ENCODE measurements at regions not wholly inside any gene's neighbourhood (a gene's known extent, or its start where the extent isn't known, plus 50 kb on each side); places are given as distances from the start of the nearest gene placed in this dataset.

GRCh38 chr10:84824525-84824924, 496.1 kb downstream of the CCSER2 start:
- no peak for TF ChIP-seq CTCF (conservative IDR thresholded peaks at IDR 0.05; ENCODE audit: low read depth)
- POLR2A ChIA-PET (ENCODE audit: low non-redundant PET), result no interaction called here
- no peak for DNase-seq (ENCODE audit: low spot score)
- H3K27ac ChIP-seq, result no peak overlapping the region
- CTCF ChIA-PET, result no interaction called here

GRCh38 chr10:84825330-84825729, 496.9 kb downstream of the CCSER2 start:
- TF ChIP-seq CTCF (conservative IDR thresholded peaks at IDR 0.05; ENCODE audit: low read depth), result no peak
- POLR2A ChIA-PET (ENCODE audit: low non-redundant PET), result no interaction called here
- peak; percentile 27 for DNase-seq (ENCODE audit: low spot score)
- no peak overlapping the region for H3K27ac ChIP-seq
- CTCF ChIA-PET, result no interaction called here

GRCh38 chr10:84826704-84827103, 498.3 kb downstream of the CCSER2 start:
- POLR2A ChIA-PET (ENCODE audit: low non-redundant PET), result no interaction called here
- CTCF ChIA-PET, result interaction anchor here (0.6 kb wide), 1 partner anchor 40 kb away, joined by 4 read pairs; no protein-coding TSS in a partner anchor
- no peak overlapping the region for H3K27ac ChIP-seq
- DNase-seq (ENCODE audit: low spot score), result no peak
- TF ChIP-seq CTCF (conservative IDR thresholded peaks at IDR 0.05; ENCODE audit: low read depth), result no peak

GRCh38 chr10:84829131-84829530, 500.7 kb downstream of the CCSER2 start:
- CTCF ChIA-PET, result no interaction called here
- POLR2A ChIA-PET (ENCODE audit: low non-redundant PET), result interaction anchor here (0.6 kb wide), 1 partner anchor 30 kb away, joined by 3 read pairs; no protein-coding TSS in a partner anchor
- no peak overlapping the region for H3K27ac ChIP-seq
- TF ChIP-seq CTCF (conservative IDR thresholded peaks at IDR 0.05; ENCODE audit: low read depth), result no peak
- no peak for DNase-seq (ENCODE audit: low spot score)

- DNase-seq (ENCODE audit: low spot score), result no peak
- no peak overlapping the region for H3K27ac ChIP-seq
- no peak for TF ChIP-seq CTCF (conservative IDR thresholded peaks at IDR 0.05; ENCODE audit: low read depth)
- POLR2A ChIA-PET (ENCODE audit: low non-redundant PET), result no interaction called here
- CTCF ChIA-PET, result interaction anchor here (0.6 kb wide), 2 partner anchors 54 to 297 kb away, joined by 3 read pairs; no protein-coding TSS in a partner anchor
Measured at GRCh38 chr10:84837041-84837812, 508.8 kb downstream of the CCSER2 start.

GRCh38 chr10:84837877-84838276, 509.5 kb downstream of the CCSER2 start:
- no peak for TF ChIP-seq CTCF (conservative IDR thresholded peaks at IDR 0.05; ENCODE audit: low read depth)
- POLR2A ChIA-PET (ENCODE audit: low non-redundant PET), result no interaction called here
- DNase-seq (ENCODE audit: low spot score), result no peak
- CTCF ChIA-PET, result interaction anchor here (0.6 kb wide), 1 partner anchor 54 kb away, joined by 3 read pairs; no protein-coding TSS in a partner anchor
- H3K27ac ChIP-seq, result no peak overlapping the region
